ENCODE measurements at regions not wholly inside any gene's neighbourhood (a gene's known extent, or its start where the extent isn't known, plus 50 kb on each side); places are given as distances from the start of the nearest gene placed in this dataset.
"Not testable (repeated sequence)": the region's sequence is repeated elsewhere in the genome, so short reads cannot be mapped to it uniquely, and the experiment has no call there.

DNA sequence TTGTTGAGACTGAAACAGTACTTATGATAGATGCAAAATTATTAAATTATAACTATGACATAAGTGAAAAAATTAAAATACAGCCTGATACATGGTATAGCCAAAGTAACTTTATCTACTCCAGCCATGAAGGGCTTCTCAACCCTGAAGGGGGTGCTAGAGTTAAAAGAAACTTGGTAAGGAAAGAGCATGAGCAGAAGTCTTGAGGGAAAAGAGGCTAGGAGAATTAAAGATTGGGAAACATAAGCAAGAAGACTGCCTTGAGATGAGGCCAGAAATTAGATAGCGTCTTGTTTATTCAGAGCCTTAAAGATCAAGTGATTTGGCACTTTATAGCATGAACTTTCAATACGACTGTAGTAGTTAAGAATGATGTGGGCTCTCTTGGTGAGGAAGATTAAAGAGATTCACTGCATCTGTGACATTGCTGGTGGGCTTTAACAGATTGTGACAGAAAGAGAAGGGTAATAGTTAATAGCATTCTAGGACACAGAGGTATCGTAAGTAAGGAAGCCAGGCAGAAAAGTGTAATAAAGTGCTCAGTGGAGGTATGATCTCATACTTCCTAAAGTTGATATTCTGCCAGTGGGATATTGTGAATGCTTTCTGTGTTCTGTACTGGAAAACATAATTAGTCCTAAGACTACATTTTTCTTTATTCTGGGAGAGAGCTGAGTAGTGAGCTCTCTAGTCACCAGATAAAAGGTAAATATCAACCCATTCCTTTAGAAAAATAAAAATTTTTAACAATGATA is 385.4 kb upstream of the PRR20A start:
- DNase-seq (ENCODE audit: extremely low spot score) = no peak
- POLR2A ChIA-PET = no interaction called here
- TF ChIP-seq, protein P1, sequence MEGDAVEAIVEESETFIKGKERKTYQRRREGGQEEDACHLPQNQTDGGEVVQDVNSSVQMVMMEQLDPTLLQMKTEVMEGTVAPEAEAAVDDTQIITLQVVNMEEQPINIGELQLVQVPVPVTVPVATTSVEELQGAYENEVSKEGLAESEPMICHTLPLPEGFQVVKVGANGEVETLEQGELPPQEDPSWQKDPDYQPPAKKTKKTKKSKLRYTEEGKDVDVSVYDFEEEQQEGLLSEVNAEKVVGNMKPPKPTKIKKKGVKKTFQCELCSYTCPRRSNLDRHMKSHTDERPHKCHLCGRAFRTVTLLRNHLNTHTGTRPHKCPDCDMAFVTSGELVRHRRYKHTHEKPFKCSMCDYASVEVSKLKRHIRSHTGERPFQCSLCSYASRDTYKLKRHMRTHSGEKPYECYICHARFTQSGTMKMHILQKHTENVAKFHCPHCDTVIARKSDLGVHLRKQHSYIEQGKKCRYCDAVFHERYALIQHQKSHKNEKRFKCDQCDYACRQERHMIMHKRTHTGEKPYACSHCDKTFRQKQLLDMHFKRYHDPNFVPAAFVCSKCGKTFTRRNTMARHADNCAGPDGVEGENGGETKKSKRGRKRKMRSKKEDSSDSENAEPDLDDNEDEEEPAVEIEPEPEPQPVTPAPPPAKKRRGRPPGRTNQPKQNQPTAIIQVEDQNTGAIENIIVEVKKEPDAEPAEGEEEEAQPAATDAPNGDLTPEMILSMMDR (IDR thresholded peaks at IDR 0.05; ENCODE audit: control extremely low read depth, extremely low read depth, low read depth, missing control alignments) = no peak
- CTCF ChIA-PET = interaction anchor here (1.5 kb wide), 1 partner anchor 9 kb away, joined by 3 read pairs; no protein-coding TSS in a partner anchor

DNA sequence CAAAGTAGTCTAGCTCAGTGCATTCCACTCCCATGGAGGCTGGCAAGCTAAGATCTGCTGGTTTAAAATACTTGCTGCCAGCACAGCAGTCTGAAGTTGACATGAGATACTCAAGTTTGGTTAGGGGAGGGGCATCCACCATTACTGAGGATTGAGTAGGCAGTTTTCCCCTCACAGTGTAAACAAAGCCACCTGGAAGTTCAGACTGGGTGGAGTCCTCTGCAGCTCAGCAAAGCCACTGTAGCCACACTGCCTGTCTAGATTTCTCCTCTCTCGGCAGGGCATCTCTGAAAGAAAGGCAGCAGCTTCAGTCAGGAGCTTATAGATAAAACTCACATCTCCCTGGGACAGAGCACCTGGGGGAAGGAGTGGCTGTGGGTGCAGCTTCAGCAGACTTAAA is 377.4 kb upstream of the PRR20A start:
- DNase-seq (ENCODE audit: extremely low spot score); CTCF ChIA-PET; POLR2A ChIA-PET: not testable (repeated sequence)

DNA sequence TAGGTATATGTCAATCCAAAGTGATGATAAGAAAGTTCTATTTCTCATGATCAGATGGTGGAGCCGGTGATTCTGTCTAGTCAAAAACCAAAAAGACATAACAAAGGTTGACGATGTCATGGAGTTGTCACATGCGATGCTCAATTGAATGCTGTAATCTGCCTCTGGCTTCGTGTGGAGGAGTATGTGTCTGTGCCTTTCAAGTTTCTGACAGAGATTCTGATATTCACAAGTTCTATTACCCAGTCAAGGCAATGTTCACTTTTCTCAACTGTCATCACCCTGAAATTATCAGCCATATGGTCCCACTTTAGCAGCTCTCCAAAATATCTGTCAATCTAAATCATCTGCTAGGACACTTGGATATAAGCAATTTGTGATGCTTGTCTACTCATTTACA is 367.6 kb upstream of the PRR20A start:
- ChIA-PET POLR2A (no interaction called here), CTCF (interaction anchor here (1.7 kb wide), 1 partner anchor 30 kb away, joined by 4 read pairs; no protein-coding TSS in a partner anchor)
- TF ChIP-seq, protein P1 (IDR thresholded peaks at IDR 0.05; ENCODE audit: control extremely low read depth, extremely low read depth, low read depth, missing control alignments) = no peak
- DNase-seq (ENCODE audit: extremely low spot score) = no peak

DNA sequence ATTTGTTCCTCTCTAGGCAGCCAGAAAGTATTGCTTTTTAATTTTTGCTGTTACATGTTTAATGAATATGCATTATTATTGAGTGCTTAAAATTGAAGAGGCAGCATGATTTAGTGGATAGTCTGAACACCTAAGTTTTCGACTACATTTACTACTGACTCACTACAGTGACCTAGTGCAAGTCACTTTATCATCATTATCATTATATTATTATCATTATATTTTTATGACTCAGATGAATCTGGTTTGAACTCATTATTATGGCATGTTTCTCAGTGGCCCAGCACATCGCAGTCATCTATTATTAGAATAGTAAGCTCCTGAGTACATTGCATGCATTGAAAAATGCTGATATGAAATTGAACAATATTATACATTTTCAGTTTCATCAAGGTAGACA is 351.2 kb upstream of the PRR20A start:
- DNase-seq (ENCODE audit: extremely low spot score) = no peak
- ChIA-PET CTCF (no interaction called here), POLR2A (no interaction called here)
- TF ChIP-seq, protein P1 (IDR thresholded peaks at IDR 0.05; ENCODE audit: control extremely low read depth, extremely low read depth, low read depth, missing control alignments) = no peak

DNA sequence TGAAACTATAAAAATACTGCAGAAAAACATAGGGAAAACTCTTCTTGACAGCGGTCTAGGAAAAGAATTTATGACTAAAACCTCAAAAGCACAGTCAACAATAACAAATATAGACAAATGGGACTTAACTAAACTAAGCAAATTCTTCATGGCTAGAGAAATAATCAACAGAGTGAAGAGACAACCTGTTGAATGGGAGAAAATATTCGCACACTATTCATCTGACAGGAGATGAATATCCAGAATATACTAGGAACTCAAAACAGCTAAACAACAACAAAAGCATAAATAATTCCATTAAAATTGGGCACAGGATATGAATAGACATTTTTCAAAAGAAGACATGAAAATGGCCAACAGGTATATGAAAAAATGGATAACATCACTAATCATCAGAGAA is 303.6 kb upstream of the PRR20A start:
- ChIA-PET POLR2A (no interaction called here), CTCF (no interaction called here)
- TF ChIP-seq, protein P1 (IDR thresholded peaks at IDR 0.05; ENCODE audit: control extremely low read depth, extremely low read depth, low read depth, missing control alignments) = no peak
- DNase-seq (ENCODE audit: extremely low spot score) = no peak

DNA sequence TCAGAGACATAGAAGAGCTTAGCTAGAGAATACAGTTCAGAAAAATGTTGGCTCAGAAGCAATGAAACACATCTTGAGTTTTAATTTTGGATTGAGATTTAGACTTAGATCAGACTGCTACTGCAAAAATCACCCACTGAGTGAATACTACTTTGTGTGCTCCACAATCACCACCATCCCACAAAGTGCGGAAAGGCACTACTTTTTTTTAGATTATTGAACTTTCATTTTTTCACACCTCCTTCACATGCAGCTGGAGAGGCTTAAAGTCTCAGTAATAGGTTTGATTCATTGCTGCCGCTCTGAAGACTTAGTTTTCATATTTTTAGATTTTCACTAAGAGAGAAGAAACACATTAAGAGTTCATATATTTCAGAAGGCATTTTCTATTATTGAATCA is 289.9 kb upstream of the PRR20A start:
- POLR2A ChIA-PET = no interaction called here
- TF ChIP-seq, protein P1 (IDR thresholded peaks at IDR 0.05; ENCODE audit: control extremely low read depth, extremely low read depth, low read depth, missing control alignments) = no peak
- CTCF ChIA-PET = no interaction called here
- DNase-seq (ENCODE audit: extremely low spot score) = no peak

DNA sequence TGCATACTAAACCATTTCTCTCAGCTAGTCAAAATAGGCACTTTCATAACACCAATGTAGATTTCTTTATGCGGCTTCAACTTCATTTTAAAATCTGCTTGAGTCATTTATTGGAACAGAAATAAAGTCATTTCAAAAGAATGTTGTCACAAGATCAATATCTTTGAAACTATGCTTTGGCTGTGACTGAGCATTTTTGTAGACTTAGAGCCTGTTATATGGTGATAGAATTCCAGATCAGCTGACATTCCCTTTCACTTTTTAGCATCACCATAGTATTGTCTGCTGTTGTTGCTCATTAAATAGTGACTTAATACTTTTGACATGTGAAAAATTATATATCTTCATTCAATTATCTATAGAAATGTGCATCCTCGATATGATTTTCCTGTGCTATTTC is 279.2 kb upstream of the PRR20A start:
- ChIA-PET POLR2A (no interaction called here), CTCF (no interaction called here)
- no peak for DNase-seq (ENCODE audit: extremely low spot score)
- TF ChIP-seq, protein P1 (IDR thresholded peaks at IDR 0.05; ENCODE audit: control extremely low read depth, extremely low read depth, low read depth, missing control alignments) = no peak
